Retinal pigment epithelial cell (primary cell): ENCODE measurements at regions not wholly inside any gene's neighbourhood (a gene's known extent, or its start where the extent isn't known, plus 50 kb on each side); places are given as distances from the start of the nearest gene placed in this dataset.
"Not testable (repeated sequence)": the region's sequence is repeated elsewhere in the genome, so short reads cannot be mapped to it uniquely, and the experiment has no call there.

Source experiments
- DNase-seq: peaks from one replicate; pipeline ENCODE4 v3.0.0-alpha.2; 2010; ENCODE audit warnings: low read depth
- H3K4me3 ChIP-seq: 2 replicates; pipeline ENCODE4 v1.5.1; 2011; ENCODE audit warnings: mild to moderate bottlenecking, low read length, control low read depth, moderate library complexity
- CTCF ChIP-seq: conservative IDR thresholded peaks from 2 replicates; pipeline ENCODE4 v1.5.1; 2011; ENCODE audit warnings: low read depth, low read length, control low read depth, inconsistent platforms

DNA sequence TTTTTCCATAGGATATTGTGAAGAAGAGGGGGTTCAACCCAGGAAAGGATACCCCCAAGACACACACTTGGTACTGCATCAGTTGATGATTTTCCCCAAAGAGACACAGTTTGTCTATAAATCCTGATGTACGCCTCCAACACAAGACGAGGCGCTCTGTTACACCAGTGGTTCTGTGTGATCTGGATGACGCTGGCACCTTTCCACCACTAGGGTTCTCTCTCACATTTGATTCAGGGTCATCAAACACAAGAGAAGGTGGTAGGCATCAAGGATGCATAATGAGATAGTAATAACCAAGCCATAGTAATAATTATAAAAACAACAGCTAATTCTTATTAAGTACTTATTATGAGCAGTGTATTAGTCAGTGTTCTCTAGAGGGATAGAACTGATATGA lies 508.8 kb upstream of the ZP4 start:
- H3K4me3 ChIP-seq: no peak overlapping the region
- TF ChIP-seq CTCF: no peak
- DNase-seq: no peak

DNA sequence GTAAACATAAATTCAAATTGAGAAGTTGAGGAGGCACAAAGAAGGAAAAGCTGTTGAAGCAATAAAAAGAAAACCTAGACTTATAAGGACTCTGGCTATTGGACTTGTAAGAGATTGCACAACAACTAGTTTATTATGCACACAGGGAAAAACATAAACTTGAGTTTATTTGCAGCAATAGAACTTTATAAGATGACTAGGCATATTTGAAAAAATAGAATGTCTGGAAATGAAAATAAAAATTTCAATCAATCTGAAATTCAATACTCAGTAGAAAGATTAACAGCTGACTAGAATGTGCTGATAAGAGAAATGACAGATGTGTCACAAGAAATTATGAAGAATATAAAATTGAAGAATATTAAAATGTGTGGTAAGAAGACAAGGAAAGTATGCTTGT lies 505.4 kb upstream of the ZP4 start:
- TF ChIP-seq CTCF: no peak
- DNase-seq: no peak
- no peak overlapping the region for H3K4me3 ChIP-seq

- DNase-seq: no peak
- no peak for TF ChIP-seq CTCF
- no peak overlapping the region for H3K4me3 ChIP-seq
Observed at GRCh38 chr1:238384381-238384780, 493.7 kb upstream of the ZP4 start.

DNA sequence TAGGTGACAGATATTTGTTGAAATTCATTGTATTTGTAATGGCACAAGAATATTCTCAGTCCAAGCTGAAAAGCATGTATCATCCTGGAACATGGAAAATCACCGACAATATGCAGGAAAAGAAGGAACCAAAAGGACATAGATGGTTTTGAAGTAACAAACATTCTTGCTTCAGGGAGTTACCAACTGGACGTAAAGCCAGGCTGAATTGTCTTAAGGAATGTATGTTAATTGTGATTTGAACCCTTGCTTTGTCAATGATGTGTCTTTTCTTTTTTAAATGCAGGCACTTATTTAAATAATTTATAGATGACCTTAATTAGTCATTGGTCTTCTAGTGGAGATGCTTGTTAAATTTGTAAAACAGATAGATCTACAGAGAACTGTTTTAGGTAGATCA lies 489.4 kb upstream of the ZP4 start:
- DNase-seq: no peak
- no peak for TF ChIP-seq CTCF
- H3K4me3 ChIP-seq: no peak overlapping the region

GRCh38 chr1:238379446-238379845 lies 488.7 kb upstream of the ZP4 start:
- DNase-seq, H3K4me3 ChIP-seq: not testable (repeated sequence)

- no peak for TF ChIP-seq CTCF
- no peak for DNase-seq
- H3K4me3 ChIP-seq: no peak overlapping the region
Observed at GRCh38 chr1:238377280-238377919, 486.7 kb upstream of the ZP4 start.

DNA sequence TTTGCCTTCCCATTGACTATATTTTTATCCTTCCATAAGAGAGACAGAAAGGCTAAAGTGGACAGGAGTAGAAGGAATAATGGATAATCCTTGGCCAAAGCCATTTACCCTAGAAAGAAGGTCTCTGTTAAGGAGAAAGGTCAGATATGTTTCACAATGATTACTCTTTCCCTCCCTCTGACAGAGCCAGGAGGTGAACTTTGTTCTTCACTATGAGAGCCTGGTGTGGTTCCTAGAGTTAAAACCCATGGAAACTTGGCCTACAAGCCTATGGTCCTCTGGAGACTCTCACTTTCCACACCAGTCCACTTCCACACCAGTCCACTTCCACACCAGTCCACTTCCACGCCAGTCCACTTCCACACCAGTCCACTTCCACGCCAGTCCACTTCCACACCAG lies 479.9 kb upstream of the ZP4 start:
- H3K4me3 ChIP-seq: no peak overlapping the region
- TF ChIP-seq CTCF: no peak
- DNase-seq: no peak
